ENCODE measurements at regions not wholly inside any gene's neighbourhood (a gene's known extent, or its start where the extent isn't known, plus 50 kb on each side); places are given as distances from the start of the nearest gene placed in this dataset.

DNA sequence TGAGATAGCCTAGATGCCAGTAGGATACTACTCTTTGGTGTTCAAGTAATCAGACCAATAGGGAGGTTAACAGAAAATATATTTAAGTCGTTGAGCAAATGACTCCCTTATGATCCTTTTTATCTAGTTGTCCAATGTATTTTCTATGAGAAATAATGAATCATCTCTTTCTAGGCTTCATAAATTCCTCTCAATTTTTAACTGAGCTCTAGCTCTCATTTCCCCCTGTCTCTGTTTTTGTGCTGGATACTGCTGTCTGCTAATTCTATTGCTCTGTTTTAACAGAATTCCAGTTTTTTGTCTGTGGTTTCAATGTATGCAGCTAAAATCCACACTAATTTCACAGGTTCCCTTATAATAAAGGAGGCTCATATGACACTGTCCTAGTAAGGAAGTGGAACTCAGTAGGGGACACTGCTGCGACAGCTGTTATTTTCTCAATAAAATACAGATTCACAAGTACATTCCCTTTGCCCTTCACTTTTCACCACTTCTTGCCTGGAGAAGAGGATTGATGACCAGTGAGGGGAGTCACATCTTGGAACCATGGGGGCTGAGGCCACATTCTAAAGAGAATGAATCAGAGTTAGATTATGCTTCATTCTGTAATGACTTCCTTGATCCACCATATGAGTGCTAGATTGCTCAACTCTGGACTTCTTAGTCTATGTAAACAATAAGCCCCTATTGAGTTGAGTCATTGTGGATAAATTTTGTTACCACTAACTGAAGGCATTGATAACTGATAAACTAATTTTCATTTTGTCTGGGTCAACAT, 558.7 kb upstream of the KCNMB2 start:
- DNase-seq: peak; percentile 45

DNA sequence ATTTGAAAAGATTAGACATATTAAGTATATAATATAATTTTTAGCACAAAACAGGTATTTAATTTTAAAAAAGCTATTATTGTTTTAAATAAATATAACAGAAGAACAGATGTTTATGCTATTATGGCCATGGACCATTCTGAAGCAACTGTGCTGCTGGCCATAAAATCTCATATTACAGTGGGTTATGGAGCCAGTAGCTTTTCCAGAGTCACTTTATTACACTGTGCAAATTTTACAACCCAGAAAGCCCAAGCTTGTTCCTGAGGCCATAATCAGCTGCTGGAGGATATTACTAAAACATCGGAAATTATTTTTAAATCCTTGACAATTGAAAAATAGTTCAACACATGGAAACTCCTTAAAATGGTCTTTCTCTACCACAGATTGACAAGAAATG, 557.3 kb upstream of the KCNMB2 start:
- DNase-seq: no peak

DNA sequence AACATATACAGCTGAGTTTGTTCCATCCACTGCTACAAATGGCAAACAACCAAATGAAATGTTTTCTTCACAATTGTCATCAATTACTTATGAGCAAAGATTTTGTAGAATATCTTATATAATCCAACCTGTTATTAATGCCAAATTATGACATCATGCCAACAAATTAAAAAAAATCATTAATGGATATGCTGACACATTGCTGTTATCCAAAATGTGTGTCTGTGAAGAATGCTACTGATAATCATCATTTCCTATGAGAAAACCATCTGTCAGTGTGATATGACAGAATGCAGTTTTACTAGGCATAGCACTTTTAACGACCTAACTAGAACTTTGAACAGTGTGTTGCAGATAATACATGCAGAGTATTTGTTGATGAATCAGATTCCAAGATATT, 556.5 kb upstream of the KCNMB2 start:
- DNase-seq: no peak

DNA sequence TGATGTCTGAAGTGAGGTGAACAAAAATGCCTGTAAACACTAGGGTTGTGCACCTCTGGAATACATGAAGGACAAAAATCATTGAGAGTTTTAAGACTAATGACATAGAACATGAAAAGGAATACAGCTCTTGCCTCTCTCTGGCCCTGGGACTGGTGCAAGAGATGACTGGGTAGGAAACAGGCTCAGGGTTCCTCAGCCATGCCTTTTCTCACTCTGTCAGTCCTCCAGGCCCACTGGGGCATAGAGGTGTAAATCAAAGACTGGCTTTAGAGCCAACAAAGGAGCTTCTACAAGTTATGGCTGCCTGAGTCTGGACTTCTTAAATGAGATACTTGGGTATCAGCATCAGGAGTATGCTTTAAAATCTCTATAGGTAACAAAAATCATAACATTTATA, 554.7 kb upstream of the KCNMB2 start:
- DNase-seq: no peak

DNA sequence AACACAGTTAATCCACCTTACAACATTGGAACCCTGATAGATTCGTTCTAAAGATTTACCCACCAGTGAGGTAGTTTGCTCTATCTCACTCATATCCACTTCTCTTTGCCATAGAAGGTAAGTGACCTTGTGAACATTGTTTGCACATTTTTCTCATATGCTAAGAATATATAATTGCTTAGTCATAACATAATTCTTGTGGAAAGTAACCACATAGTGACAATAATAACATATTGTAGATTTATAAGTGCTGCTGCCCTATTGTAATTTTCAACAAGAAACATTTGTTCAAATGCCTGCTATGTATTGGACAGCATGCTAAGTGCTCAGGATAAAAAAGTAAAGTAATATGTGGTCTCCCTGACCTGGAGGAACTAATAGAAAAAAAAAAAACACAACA, 554.2 kb upstream of the KCNMB2 start:
- no peak for DNase-seq

DNA sequence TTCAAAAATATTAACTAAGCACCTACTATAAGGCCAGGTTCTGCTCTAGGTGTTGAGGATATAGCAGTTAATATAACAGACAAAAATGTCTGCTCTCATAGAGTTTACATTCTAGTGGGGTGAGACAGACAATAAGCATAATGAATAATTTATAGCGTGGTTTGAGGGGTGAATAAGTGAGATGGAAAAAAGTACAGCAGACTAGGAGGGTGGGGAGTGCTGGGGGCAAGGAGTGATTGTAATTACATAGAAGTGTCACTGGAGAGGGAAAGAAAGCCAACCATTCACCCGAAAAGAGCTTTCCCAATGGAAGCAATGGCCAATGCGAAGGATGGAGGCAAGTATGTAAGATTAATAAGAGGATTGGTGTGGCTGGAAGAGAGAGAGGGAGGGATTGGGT, 552.9 kb upstream of the KCNMB2 start:
- no peak for DNase-seq

DNA sequence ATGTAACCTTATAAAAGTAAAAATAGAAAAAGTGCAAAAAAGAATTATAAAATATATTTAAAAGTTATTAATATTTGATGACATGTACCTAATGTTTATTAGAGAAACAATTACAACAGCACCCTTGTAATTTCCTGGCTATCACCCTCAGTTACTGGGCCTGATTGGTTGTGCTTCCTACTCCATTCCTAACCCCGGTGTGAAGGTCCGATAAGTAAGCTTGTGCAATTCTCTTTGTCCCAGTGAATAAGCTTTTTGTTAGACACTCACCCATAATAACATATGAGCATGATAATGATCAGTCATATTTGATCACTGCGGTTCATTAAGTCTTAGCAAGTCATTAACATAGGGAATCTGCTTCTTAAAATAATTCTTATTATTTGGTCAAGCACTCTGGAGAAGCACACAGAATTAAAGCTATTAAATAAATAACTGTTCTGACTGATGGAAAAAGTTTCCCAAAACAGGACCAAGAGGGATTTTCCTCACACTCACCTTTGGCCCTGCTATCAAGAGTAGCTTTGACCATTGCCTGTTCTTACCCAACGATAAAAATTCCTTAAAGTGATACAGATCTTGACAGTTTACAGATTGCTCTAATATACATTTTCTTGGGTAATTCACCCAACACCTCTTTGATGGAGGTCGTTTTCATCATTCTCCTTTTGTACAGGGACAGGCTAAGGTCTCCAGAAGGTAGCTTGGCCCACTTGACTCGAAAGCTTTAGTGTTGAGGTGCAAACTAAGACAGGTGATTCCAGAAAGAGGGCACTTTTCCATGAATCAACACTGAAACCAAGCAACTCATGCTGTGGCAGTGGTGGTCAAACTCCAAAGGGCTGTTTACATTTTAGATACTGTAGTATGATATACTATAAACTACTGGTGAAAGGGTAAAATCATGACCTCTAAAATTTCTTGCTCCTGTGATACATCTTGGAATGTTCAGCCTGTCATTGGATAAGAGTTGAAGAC, 543.0 kb upstream of the KCNMB2 start:
- DNase-seq: no peak

DNA sequence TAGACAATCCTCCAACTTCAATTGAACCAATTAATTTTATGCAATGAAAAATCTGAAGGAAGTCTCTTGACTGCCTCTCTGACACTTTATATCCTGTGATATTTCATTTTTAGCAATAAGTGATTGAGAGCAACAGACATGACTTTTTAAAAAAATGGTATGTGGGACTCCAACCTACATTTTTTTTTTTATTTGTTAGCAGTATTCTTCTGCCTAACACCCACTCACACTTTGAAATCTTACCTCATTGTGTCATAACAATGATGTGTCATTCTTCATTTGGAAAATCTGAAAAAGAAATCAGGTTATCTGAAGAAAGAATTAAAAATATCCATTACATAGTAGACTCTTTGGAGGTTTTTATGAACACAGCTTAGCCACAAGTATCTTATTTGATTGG, 541.3 kb upstream of the KCNMB2 start:
- DNase-seq: no peak

DNA sequence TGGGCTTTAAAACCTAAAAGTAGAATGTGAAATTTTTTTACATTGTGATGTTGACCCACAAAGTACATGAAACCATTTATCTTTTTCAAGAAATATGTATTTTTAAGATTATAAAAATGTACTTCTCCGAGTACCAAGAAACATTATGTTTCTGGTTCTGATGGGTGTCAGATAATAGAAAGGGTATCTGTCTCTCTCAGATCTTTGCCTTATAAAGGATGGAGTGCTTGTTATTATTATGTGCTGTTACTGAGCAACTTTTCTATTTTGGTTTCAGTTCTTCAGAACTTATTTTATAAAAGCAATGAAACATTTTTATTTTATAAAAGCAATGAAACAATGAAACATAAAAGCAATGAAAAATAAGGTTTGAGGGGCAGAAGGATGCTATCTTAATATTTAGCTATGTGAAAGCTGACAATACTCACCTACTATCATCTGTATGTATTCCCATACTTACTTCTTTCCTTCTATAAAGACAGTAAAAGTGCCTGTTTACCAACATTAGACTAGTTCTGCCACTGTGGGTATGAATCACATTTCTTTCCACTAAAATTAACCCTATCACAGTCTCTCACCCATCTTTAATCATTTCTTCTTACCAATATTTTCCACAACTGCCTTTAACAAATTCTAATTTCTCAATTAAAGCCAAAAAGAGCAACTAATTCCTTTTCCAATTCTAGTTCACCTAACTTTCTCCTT, 540.7 kb upstream of the KCNMB2 start:
- no peak for DNase-seq

DNA sequence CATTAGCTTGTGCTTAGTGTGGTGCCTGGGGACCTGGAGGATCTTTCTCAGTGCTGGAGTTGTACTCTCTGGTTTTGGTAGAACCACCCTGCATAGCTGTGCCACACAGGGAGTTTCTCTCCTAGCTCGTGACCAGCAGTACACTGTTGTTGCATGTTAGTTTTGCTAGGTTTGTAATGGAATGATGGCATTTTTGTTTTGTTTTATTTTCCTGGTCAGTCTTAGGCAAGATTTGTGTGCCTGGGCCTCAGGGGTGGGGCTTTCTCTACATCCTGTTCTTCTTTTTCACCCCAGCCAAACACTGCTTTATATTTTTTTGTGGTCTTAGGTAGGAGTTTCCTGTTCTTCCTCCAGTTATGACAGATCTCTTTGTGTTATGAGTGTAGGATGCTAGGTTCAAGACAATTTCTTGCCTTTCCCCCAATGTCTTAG, 534.5 kb upstream of the KCNMB2 start:
- peak; percentile 82 for DNase-seq

DNA sequence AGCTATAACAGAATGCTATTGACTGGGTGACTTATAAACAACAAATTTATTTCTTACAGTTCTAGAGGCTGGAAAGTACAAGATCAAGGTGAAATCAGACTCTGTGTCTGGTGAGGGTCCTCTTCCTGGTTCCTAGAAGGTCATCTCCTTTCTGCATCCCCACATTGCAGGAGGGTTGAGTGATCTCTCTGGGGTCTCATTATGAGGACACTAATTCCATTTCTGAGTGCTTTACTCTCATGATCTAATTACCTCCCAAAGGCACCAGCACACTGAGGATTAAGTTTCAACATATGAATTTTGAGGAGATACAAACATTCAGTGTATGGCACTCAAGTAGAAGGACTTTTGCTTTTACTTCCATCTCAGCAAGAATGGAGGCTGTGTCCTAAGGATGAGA, 534.1 kb upstream of the KCNMB2 start:
- no peak for DNase-seq

DNA sequence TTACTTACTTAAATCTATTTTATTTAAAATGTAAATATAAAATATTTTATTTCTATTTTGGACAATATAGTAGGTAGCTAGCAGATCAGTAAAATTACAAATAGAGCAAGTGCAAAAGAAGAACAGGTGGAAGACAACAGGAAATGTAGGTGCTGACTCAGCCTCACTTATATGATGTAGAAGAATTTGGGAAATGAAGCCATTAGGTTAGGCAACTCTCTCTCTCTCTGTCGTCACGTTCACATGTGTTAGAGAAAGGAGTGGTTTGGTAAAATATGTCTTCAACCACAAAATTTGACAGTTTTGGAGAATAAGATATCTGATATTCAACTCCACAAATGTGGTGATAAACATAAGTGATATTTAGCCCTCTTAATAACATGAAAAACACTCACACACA, 532.5 kb upstream of the KCNMB2 start:
- DNase-seq: peak; percentile 16

DNA sequence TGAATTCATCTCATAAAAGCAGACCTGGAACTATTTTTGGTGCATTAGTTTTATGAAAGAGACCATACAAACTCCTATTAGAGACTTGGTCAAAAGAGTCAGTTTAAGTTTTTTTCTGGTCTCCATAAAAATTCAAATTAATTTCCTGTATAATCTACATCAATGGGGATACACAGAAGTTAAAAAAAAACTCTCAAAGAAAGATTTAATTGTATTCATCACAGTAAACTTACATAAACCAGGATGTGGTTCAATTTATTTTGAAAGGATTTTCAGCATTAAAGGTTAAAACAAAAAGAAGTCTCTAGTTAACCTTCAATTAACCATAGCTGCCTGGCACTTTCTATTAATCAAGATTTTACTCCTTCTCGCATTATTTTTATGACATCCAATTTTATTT, 530.3 kb upstream of the KCNMB2 start:
- no peak for DNase-seq

DNA sequence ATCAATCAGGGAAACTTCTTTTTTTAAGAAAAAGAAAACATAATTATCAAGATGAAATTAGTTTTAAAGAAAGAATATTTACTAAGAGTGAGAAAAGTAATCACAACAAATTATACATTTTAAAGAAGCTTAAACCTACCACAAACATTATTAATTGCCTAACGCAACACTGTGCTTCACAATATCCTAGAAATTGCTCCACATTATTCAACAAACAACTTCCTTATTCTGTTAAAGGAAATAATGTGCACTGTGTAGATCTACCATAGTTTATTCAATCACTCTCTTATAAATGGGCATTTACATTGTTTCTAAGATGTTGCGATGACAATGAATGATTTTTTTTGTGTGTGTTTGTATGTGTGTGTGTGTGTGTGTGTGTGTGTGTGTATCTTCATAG, 525.9 kb upstream of the KCNMB2 start:
- no peak for DNase-seq

DNA sequence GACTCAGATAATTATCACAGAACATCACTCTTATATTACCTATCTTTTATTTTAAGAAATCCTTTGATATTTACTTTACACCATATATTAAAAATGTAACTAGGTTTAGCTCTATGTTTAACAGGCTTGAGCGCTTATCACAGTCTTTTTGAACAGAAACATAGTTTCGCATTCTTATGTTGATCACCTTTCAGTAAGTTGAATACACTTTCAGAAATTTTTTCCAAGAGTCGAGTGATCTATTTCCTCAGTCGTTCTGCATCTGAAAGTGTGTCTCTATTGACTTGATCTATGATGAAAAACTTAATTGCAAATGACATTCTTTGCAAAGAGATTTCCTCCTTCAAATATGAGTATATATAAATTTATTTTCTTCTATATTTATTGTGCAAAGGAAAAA, 516.6 kb upstream of the KCNMB2 start:
- DNase-seq: no peak

DNA sequence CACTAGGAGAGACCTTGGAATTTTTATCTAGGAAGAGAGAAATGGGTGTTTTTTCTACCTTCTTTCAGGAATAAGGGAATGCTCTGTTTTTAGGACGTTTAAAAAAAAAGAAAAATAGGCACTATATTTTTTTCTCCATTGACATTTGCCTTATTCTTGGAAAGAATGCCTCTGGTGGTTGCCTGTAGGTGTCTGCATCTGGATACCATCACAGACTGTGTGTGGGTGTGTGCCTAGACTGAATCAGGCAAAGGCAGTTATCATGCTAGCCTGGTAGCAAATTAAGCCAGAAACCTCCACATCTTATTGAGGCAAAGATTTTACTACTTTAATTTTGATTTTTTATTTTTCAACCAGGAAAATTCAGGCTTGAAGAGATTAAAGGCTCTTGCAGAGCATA, 513.6 kb upstream of the KCNMB2 start:
- no peak for DNase-seq

DNA sequence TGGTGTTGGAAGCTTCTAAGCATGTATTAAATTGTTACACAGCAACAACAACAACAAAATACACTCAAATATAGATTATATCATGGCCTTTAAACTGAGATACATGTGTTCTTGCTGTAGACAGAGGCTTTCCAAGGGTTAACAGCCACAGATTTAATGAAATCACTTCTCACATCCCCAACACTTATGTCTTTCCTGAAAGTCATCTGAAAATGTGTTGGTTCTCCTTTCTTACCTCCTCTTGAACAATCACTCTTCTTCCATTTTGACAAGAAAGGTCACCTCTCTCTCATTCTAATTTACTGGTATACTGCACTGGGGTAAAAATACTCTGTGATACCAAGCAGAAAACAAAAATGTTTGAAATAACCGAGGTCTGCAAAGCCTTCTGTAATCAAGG, 507.3 kb upstream of the KCNMB2 start:
- no peak for DNase-seq

DNA sequence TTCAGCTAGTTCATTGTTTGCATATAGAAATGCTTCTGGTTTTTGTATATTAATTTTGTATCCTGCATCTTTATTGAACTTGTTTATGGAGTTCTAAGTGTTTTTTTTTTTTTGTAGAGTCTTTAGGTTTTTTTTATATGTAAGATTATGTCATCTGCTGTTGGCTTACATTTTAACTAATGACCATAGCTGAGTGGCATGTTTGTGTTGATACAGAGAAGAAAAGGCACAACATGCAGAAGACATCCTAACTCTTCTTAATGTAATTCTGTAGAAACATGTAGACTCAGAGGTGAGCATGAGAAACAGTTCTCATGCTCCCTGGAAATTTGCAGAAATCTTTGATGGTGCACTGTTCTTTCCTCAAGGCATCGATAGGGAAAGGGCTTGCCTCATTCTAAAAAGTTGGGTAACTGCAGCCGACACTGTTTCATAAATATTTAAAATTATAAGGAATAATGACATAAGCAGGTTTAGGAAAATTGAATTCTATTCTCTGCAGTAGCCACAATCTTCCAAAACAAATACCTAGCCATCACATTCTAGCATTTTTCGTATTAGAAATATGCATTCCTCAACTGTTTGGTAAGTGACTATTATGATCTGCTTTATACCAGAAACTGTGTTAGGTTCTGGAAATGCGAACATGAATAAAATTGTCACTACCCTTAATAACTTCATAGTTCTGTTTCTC, 499.6 kb upstream of the KCNMB2 start:
- DNase-seq: no peak

DNA sequence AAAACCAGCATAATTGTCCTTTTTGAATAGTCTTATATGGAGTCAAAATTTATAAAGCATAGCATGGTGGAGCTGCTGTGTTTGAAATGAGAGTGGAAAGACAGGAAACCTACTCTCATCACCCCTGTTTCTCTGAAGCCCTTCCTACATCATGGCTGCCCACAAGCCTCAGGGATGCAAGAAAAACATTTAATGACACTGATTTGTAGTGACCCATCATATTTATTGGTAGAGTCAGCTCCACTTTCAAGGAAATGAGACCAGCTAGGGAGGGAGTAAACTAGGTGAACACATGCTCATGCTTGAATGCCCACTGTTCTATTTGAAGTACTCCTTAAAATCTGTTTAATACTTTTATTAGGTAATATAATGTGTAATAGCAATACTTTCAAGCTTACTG, 494.3 kb upstream of the KCNMB2 start:
- DNase-seq: no peak

DNA sequence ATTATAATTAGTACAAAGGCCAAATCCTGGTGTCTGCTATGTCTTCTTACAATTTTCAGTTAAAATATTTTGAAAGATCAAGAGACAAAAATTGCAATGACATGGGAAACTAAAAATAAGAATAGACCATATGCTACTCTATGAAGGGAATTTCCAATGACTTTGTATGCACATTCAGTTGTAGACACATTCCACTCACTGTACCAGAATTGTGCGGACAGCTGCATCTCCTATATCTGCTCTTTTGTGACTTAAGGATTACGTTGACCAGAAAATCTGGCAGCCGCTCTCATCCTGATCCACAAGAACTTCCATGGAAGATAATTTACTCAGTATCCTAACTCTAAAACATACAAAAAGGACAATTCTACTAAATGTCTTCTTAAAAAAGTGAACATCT, 493.9 kb upstream of the KCNMB2 start:
- DNase-seq: no peak

DNA sequence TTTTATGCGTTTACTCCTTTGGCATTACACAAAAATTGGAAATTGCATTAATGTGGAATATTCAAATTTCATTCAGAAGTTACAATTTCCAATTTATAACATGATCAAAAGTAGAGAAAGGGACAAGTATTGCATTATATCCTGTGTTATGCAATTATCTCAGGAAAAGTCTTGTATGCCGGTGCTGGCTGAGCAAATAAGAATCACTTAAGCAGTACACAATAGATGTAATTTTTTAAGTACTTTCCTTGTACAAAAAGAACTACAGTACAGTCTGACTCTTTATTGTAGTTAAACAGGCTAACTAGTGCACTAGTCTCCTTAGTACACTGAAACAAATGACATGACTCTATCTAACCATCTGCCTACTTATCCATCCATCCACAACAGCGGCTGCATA, 493.2 kb upstream of the KCNMB2 start:
- no peak for DNase-seq

DNA sequence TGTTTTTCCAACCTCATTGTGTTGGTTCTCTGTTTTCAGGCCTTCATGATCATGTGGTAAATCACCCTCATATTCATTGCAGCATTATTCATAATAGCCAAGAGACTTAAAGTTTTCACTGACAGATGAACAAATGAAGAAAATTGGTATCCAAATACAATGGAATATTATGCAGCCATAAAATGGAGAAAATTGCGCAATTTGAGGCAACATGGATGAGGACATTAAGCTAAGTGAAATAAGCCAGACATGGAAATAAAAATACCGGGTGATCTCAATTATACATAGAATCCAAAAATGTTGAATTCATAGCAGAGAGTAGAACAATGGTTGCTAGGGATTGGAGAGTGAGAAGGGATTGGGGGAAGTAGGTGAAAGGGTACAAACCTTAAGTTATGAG, 491.9 kb upstream of the KCNMB2 start:
- DNase-seq: no peak

DNA sequence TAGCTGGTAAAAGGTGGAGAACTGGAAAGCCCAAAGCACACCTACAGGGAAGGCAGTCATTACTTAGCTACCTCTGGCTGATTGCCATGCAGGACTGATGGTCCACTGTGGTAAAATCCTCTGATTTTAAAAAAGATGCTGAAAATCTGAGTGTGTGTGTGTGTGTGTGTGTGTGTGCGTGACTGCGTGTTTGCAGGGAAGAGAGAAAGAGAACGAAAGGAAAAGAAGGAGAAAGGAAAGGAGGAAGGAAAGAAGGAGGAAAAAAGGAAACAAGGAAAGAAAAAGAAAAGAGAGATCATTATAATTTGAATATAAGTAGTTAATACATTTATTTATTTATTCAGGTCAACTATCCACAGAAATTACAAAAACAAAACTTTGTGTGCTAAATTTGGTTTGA, 488.7 kb upstream of the KCNMB2 start:
- DNase-seq: no peak
